CD8-positive, alpha-beta memory T cell (primary cell): ENCODE measurements at regions not wholly inside any gene's neighbourhood (a gene's known extent, or its start where the extent isn't known, plus 50 kb on each side); places are given as distances from the start of the nearest gene placed in this dataset.

Source experiments
- CTCF ChIA-PET: fragments of 350-600 bp; sonication (Branson Sonifier 250); formaldehyde crosslinking; loops from one replicate; lab custom pipeline; 2021; ENCODE audit warnings: antibody characterized with exemption; lab: Charles Lee
- POLR2A ChIA-PET: fragments of 350-600 bp; sonication (Branson Sonifier 250); formaldehyde crosslinking; loops from one replicate; lab custom pipeline; 2021; ENCODE audit warnings: antibody characterized with exemption; lab: Charles Lee
- DNase-seq, 5 donors: peaks; one replicate each; pipeline versions ENCODE4 v3.0.0 to v3.0.0-alpha.2; 2020 to 2022; ENCODE audit warnings: mixed read lengths in 1 of 5
- H3K27ac ChIP-seq: one replicate; pipeline ENCODE4 v1.7.0; 2013; ENCODE audit warnings: low read depth, mild to moderate bottlenecking, low read length, moderate library complexity
- H3K27me3 ChIP-seq: 2 replicates; pipeline ENCODE4 v1.7.0; 2013; ENCODE audit warnings: low read length, mild to moderate bottlenecking; ENCODE audit not compliant: insufficient read depth, poor library complexity, severe bottlenecking
- H3K36me3 ChIP-seq: 2 replicates; pipeline ENCODE4 v1.7.0; 2013; ENCODE audit warnings: mild to moderate bottlenecking, low read length, moderate library complexity; ENCODE audit not compliant: insufficient read depth
- H3K4me1 ChIP-seq: 2 replicates; pipeline ENCODE4 v1.7.0; 2013; ENCODE audit warnings: mild to moderate bottlenecking, low read length, moderate library complexity; ENCODE audit not compliant: insufficient read depth
- H3K4me3 ChIP-seq: 2 replicates; pipeline ENCODE4 v1.7.0; 2013; ENCODE audit warnings: mild to moderate bottlenecking, low read length
- H3K9me3 ChIP-seq: 2 replicates; pipeline ENCODE4 v1.7.0; 2013; ENCODE audit warnings: mild to moderate bottlenecking, low read length
- H3K27ac Mint-ChIP-seq, 8 donors: one replicate each; pipeline ENCODE4 v1.8.0; 2020 to 2021; ENCODE audit warnings: mixed read lengths in 8 of 8, mild to moderate bottlenecking in 6 of 8, inconsistent platforms in 3 of 8, moderate library complexity in 3 of 8
- H3K27me3 Mint-ChIP-seq, 2 donors: one replicate each; pipeline ENCODE4 v1.8.0; 2020 to 2021; ENCODE audit warnings: mixed read lengths in 2 of 2, mild to moderate bottlenecking in 1 of 2, moderate library complexity in 1 of 2
- H3K36me3 Mint-ChIP-seq, 3 donors: one replicate each; pipeline ENCODE4 v1.8.0; 2020 to 2021; ENCODE audit warnings: mixed read lengths in 3 of 3, inconsistent platforms in 1 of 3, mild to moderate bottlenecking in 1 of 3
- H3K4me1 Mint-ChIP-seq, 3 donors: one replicate each; pipeline ENCODE4 v1.8.0; 2020 to 2021; ENCODE audit warnings: mixed read lengths in 3 of 3, inconsistent platforms in 1 of 3, mild to moderate bottlenecking in 1 of 3
- H3K4me3 Mint-ChIP-seq, 7 donors: one replicate each; pipeline ENCODE4 v1.8.0; 2020 to 2021; ENCODE audit warnings: mixed read lengths in 7 of 7, mild to moderate bottlenecking in 6 of 7, moderate library complexity in 4 of 7, inconsistent platforms in 2 of 7
- H3K9me3 Mint-ChIP-seq, 5 donors: one replicate each; pipeline ENCODE4 v1.8.0; 2020 to 2022; ENCODE audit warnings: mixed read lengths in 5 of 5, mild to moderate bottlenecking in 3 of 5, moderate library complexity in 2 of 5, inconsistent platforms in 1 of 5

- no peak overlapping the region for H3K4me3 Mint-ChIP-seq
- H3K27ac ChIP-seq, result no peak overlapping the region
- no peaks in the 10 kb centered on the region for H3K27me3 ChIP-seq
- POLR2A ChIA-PET, result no interaction called here
- H3K27me3 Mint-ChIP-seq, result peaks cover 25 to 46% of the 10 kb centered on the region in 2 donors
- CTCF ChIA-PET, result no interaction called here
- H3K36me3 ChIP-seq, result no peaks in the 10 kb centered on the region
- no peak overlapping the region for H3K4me3 ChIP-seq
- H3K27ac Mint-ChIP-seq, result no peak overlapping the region
- no peaks in the 10 kb centered on the region for H3K4me1 Mint-ChIP-seq
- H3K9me3 Mint-ChIP-seq, result peaks cover 0 to 2% (median 0%) of the 10 kb centered on the region in 5 donors
- no peaks in the 10 kb centered on the region for H3K9me3 ChIP-seq
- no peak for DNase-seq
- no peaks in the 10 kb centered on the region for H3K4me1 ChIP-seq
- H3K36me3 Mint-ChIP-seq, result no peaks in the 10 kb centered on the region
Measured at GRCh38 chr9:71487061-71487460, 281.3 kb downstream of the CEMIP2 start.

DNA sequence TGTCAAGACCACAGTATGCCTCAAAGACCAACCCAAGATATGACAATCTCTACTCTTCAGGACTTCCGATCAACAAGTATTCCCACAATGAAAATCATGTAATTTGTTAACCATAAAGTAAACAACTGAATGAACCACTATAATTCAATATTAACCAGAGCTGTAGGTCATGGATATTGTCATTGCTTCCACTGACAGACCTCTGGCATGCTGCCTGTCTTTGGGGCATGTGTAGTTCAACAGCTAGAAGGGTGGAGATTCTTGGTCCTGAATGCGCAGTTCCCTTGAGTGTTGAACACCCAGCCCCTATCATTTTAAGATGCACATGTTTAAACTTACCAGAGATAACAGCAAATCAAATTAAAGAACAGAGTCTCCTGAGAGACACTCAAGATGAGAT, 283.0 kb downstream of the CEMIP2 start:
- no peaks in the 10 kb centered on the region for H3K9me3 ChIP-seq
- CTCF ChIA-PET, result no interaction called here
- no peaks in the 10 kb centered on the region for H3K4me1 ChIP-seq
- peaks cover 17 to 39% of the 10 kb centered on the region in 2 donors for H3K27me3 Mint-ChIP-seq
- H3K36me3 Mint-ChIP-seq, result no peaks in the 10 kb centered on the region
- H3K4me3 Mint-ChIP-seq, result no peak overlapping the region
- no peak overlapping the region for H3K27ac ChIP-seq
- H3K36me3 ChIP-seq, result no peaks in the 10 kb centered on the region
- no peak overlapping the region for H3K4me3 ChIP-seq
- no peaks in the 10 kb centered on the region for H3K27me3 ChIP-seq
- POLR2A ChIA-PET, result no interaction called here
- DNase-seq, result no peak
- H3K27ac Mint-ChIP-seq, result no peak overlapping the region
- no peaks in the 10 kb centered on the region for H3K4me1 Mint-ChIP-seq
- peaks cover 0 to 2% (median 0%) of the 10 kb centered on the region in 5 donors for H3K9me3 Mint-ChIP-seq

- H3K36me3 Mint-ChIP-seq, result no peaks in the 10 kb centered on the region
- Histone ChIP-seq H3K36me3 (no peaks in the 10 kb centered on the region), H3K9me3 (no peaks in the 10 kb centered on the region), H3K4me3 (no peak overlapping the region), H3K4me1 (no peaks in the 10 kb centered on the region), H3K27ac (no peak overlapping the region), H3K27me3 (no peaks in the 10 kb centered on the region)
- no peak overlapping the region for H3K27ac Mint-ChIP-seq
- H3K27me3 Mint-ChIP-seq, result peaks cover 17 to 31% of the 10 kb centered on the region in 2 donors
- H3K9me3 Mint-ChIP-seq, result peaks cover 0 to 2% (median 0%) of the 10 kb centered on the region in 5 donors
- POLR2A ChIA-PET, result no interaction called here
- CTCF ChIA-PET, result no interaction called here
- H3K4me1 Mint-ChIP-seq, result no peaks in the 10 kb centered on the region
- H3K4me3 Mint-ChIP-seq, result no peak overlapping the region
- no peak for DNase-seq
Measured at GRCh38 chr9:71483436-71483835, 284.9 kb downstream of the CEMIP2 start.

DNA sequence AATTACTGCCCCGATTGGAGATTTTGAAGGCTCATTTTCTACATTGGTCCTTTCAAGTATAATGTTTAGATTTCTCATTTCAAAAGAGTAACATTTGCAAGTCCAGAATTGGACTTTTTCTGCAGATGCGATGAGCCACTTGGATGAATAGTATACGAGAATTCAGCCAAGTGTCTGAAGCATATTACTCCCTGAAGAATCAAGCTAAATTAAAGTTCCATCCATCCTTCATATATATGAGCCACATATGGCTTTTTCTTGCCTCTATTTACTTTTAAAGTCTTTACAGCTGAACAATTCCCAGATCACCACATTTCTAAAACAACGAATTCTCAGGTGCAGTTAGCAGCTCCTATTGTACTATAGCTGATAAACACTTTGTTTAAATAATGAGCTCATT, 288.7 kb downstream of the CEMIP2 start:
- Mint-ChIP-seq H3K4me3 (no peak overlapping the region), H3K27ac (no peak overlapping the region), H3K4me1 (no peaks in the 10 kb centered on the region), H3K36me3 (no peaks in the 10 kb centered on the region), H3K9me3 (no peaks in the 10 kb centered on the region), H3K27me3 (peaks cover 2 to 24% of the 10 kb centered on the region in 2 donors)
- Histone ChIP-seq H3K27me3 (no peaks in the 10 kb centered on the region), H3K36me3 (no peaks in the 10 kb centered on the region), H3K4me1 (no peaks in the 10 kb centered on the region), H3K27ac (no peak overlapping the region), H3K9me3 (no peaks in the 10 kb centered on the region), H3K4me3 (no peak overlapping the region)
- ChIA-PET CTCF (no interaction called here), POLR2A (no interaction called here)
- DNase-seq, result no peak

GRCh38 chr9:71472400-71472799, 295.9 kb downstream of the CEMIP2 start:
- no peaks in the 10 kb centered on the region for H3K9me3 ChIP-seq
- Mint-ChIP-seq H3K4me3 (no peak overlapping the region), H3K4me1 (no peaks in the 10 kb centered on the region), H3K27ac (no peak overlapping the region), H3K36me3 (peaks cover 0 to 6% (median 0%) of the 10 kb centered on the region in 3 donors), H3K27me3 (peaks cover 10 to 41% of the 10 kb centered on the region in 2 donors), H3K9me3 (peaks cover 0 to 8% (median 2%) of the 10 kb centered on the region in 5 donors)
- no peak overlapping the region for H3K27ac ChIP-seq
- ChIA-PET POLR2A (no interaction called here), CTCF (no interaction called here)
- H3K4me1 ChIP-seq, result no peaks in the 10 kb centered on the region
- H3K4me3 ChIP-seq, result no peak overlapping the region
- no peaks in the 10 kb centered on the region for H3K36me3 ChIP-seq
- H3K27me3 ChIP-seq, result no peaks in the 10 kb centered on the region
- DNase-seq, result no peak

DNA sequence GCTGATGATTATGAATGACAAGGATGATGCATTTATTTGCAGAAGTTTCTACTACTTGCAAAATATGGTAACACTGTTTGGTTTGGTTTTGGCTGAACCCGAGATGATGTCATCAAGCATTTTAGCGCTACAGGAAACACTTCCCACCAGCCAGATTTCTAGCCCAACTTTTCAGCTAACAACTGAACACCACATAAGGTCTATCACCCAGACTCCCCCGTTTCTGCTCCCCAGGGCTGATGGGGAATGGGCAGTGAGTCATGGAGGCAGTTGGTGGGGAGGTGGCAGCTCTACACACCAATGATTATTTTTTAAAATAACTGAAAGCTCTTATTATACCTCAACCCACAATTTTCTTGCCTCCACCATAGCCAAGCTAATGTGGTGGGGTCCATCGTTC, 302.9 kb downstream of the CEMIP2 start:
- peaks cover 0 to 7% of the 10 kb centered on the region in 2 donors for H3K27me3 Mint-ChIP-seq
- H3K36me3 Mint-ChIP-seq, result no peaks in the 10 kb centered on the region
- H3K9me3 Mint-ChIP-seq, result no peaks in the 10 kb centered on the region
- Histone ChIP-seq H3K27me3 (no peaks in the 10 kb centered on the region), H3K36me3 (no peaks in the 10 kb centered on the region), H3K4me1 (no peaks in the 10 kb centered on the region), H3K4me3 (no peak overlapping the region), H3K27ac (no peak overlapping the region), H3K9me3 (no peaks in the 10 kb centered on the region)
- CTCF ChIA-PET, result no interaction called here
- no peak overlapping the region for H3K4me3 Mint-ChIP-seq
- H3K4me1 Mint-ChIP-seq, result no peaks in the 10 kb centered on the region
- H3K27ac Mint-ChIP-seq, result no peak overlapping the region
- POLR2A ChIA-PET, result no interaction called here
- DNase-seq, result no peak

DNA sequence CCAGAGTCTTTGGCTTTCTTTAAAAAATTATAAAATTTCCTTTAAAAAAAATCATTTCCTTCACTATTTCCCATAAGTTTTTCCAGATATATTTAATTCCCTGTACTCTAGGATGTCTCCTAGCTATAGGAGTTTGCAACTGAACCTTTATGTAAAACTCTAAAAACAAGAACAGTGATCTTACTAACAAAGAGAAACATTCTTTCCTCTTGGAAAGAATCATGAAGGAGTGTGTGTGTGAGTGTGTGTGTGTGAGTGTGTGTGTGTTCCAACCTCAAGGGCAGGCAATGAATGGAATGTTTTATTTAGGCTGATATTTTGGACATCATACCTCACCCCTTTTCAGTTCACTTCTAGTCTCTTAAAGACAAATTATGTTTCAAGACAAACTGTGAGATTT, 309.2 kb downstream of the CEMIP2 start:
- peaks cover 0 to 16% of the 10 kb centered on the region in 2 donors for H3K27me3 Mint-ChIP-seq
- H3K4me1 ChIP-seq, result no peaks in the 10 kb centered on the region
- H3K27me3 ChIP-seq, result no peaks in the 10 kb centered on the region
- ChIA-PET CTCF (no interaction called here), POLR2A (no interaction called here)
- no peaks in the 10 kb centered on the region for H3K36me3 Mint-ChIP-seq
- no peak overlapping the region for H3K27ac Mint-ChIP-seq
- no peak overlapping the region for H3K4me3 ChIP-seq
- H3K4me3 Mint-ChIP-seq, result no peak overlapping the region
- DNase-seq, result no peak
- H3K27ac ChIP-seq, result no peak overlapping the region
- peaks cover 0 to 2% (median 0%) of the 10 kb centered on the region in 5 donors for H3K9me3 Mint-ChIP-seq
- H3K9me3 ChIP-seq, result no peaks in the 10 kb centered on the region
- H3K36me3 ChIP-seq, result no peaks in the 10 kb centered on the region
- H3K4me1 Mint-ChIP-seq, result no peaks in the 10 kb centered on the region

DNA sequence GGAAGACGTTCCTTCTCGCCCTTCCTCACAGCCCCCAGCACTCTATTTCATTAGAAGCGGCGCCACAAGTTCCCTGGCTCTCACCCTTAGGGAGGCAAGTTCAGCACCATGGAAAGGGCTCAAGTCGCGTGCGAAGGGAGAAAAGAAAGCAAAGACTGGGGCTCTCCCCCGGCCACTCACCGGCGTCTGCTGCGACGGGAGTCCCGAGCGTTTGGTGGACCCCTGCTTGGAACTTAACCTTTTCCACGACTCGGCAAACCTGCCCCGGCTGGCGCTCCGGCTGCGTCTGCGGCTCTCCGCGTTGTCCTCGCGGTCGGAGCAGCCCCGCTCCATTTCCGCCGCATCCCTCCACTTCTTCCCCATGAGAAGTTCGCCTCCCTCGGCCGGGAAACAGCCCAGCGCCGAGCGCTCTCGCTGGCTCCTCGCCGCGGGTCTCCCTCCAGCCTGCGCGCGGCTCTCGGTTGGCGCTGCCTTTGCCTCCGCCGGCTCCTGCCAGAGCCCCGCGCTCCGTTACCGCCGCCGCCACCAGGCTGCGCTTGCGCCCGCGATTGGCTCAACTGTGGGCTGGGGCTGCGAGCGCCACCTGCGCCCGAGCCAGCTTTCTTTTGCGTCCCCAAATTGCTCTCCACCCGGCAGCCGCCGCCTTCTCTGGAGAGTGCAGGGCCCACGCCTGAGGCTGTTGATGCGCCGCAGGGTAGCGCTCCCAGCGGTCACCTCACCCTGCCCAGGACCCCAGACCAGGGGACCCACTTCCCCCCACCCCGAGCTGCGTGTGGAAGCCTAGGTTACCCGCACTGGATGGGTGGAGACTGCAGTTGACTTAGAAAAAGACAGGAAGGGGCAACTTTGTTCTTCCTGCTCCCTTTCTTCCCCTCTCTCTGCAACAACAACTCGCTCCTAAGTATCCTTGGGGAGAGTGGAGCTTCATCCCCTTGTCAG, 321.6 kb downstream of the CEMIP2 start:
- Histone ChIP-seq H3K4me3 (no peak overlapping the region), H3K4me1 (no peaks in the 10 kb centered on the region), H3K9me3 (no peaks in the 10 kb centered on the region), H3K36me3 (no peaks in the 10 kb centered on the region), H3K27me3 (no peaks in the 10 kb centered on the region), H3K27ac (no peak overlapping the region)
- CTCF ChIA-PET, result no interaction called here
- Mint-ChIP-seq H3K27ac (no peak overlapping the region), H3K9me3 (peaks cover 3 to 14% (median 6%) of the 10 kb centered on the region in 5 donors), H3K36me3 (peaks cover 0 to 9% (median 0%) of the 10 kb centered on the region in 3 donors), H3K27me3 (peaks cover 24 to 41% of the 10 kb centered on the region in 2 donors), H3K4me3 (peak overlapping the region in 3 of 7 donors; percentile 25 to 32 (median 28)), H3K4me1 (peaks cover 0 to 7% (median 4%) of the 10 kb centered on the region in 3 donors)
- POLR2A ChIA-PET, result no interaction called here
- DNase-seq, result no peak
